Loucy (cell line): ENCODE measurements at regions not wholly inside any gene's neighbourhood (a gene's known extent, or its start where the extent isn't known, plus 50 kb on each side); places are given as distances from the start of the nearest gene placed in this dataset.

Experiments used
- H2AFZ ChIP-seq: fragments of 200-600 bp; sonication (generic); 2 replicates; pipeline ENCODE4 v1.6.0; 2016; ENCODE audit warnings: antibody characterized with exemption, mild to moderate bottlenecking, low read length, moderate library complexity
- H3F3A ChIP-seq: fragments of 200-600 bp; 2 replicates; pipeline ENCODE4 v1.6.0; 2016; ENCODE audit warnings: antibody characterized with exemption, low read depth, mild to moderate bottlenecking
- H3K27me3 ChIP-seq: fragments of 200-600 bp; sonication (generic); 2 replicates; pipeline ENCODE4 v1.6.1; 2014; ENCODE audit warnings: low read length, mild to moderate bottlenecking; ENCODE audit not compliant: insufficient read depth, poor library complexity, severe bottlenecking
- H3K36me3 ChIP-seq: fragments of 200-600 bp; sonication (generic); 2 replicates; pipeline ENCODE4 v1.6.1; 2016; ENCODE audit warnings: low read length; ENCODE audit not compliant: insufficient read depth
- H3K4me1 ChIP-seq: fragments of 200-600 bp; sonication (generic); 2 replicates; pipeline ENCODE4 v1.5.1; 2014; ENCODE audit warnings: low read length, mild to moderate bottlenecking; ENCODE audit not compliant: insufficient read depth, poor library complexity, severe bottlenecking
- H3K4me2 ChIP-seq: fragments of 200-600 bp; sonication (generic); 2 replicates; pipeline ENCODE4 v1.6.0; 2014; ENCODE audit warnings: antibody characterized with exemption, low read length, low read depth, mild to moderate bottlenecking; ENCODE audit not compliant: poor library complexity, severe bottlenecking
- H3K4me3 ChIP-seq: fragments of 200-600 bp; sonication (generic); 2 replicates; pipeline ENCODE4 v1.5.1; 2014; ENCODE audit warnings: low read length, mild to moderate bottlenecking, mixed read lengths; ENCODE audit not compliant: poor library complexity, severe bottlenecking
- H3K79me2 ChIP-seq: fragments of 200-600 bp; sonication (generic); 2 replicates; pipeline ENCODE4 v1.6.1; 2014; ENCODE audit warnings: low read length; ENCODE audit not compliant: insufficient read depth
- H3K9ac ChIP-seq: fragments of 200-600 bp; sonication (generic); 2 replicates; pipeline ENCODE4 v1.6.0; 2014; ENCODE audit warnings: mild to moderate bottlenecking, low read depth, low read length, moderate library complexity; ENCODE audit not compliant: poor library complexity, severe bottlenecking
- H3K9me2 ChIP-seq: fragments of 200-600 bp; sonication (generic); replicated peaks from 2 replicates; pipeline ENCODE4 v1.6.1; 2016; ENCODE audit warnings: low read depth, low read length, mixed read lengths
- H3K9me3 ChIP-seq: fragments of 200-600 bp; sonication (generic); 2 replicates; pipeline ENCODE4 v1.6.1; 2014; ENCODE audit warnings: mild to moderate bottlenecking, antibody characterized with exemption, low read length, low read depth; ENCODE audit not compliant: insufficient read depth
- H4K20me1 ChIP-seq: fragments of 200-600 bp; sonication (generic); 2 replicates; pipeline ENCODE4 v1.6.0; 2014; ENCODE audit warnings: antibody characterized with exemption, low read length, mild to moderate bottlenecking; ENCODE audit not compliant: insufficient read depth, poor library complexity, severe bottlenecking
- CTCF ChIP-seq: fragments of 200-600 bp; sonication (generic); conservative IDR thresholded peaks from 2 replicates; pipeline ENCODE4 v1.5.1; 2014; ENCODE audit warnings: mild to moderate bottlenecking, antibody characterized with exemption, low read length
- EZH2phosphoT487 ChIP-seq: fragments of 200-600 bp; IDR thresholded peaks from 2 replicates; pipeline ENCODE4 v1.6.1; 2018; ENCODE audit warnings: antibody characterized with exemption, mild to moderate bottlenecking, moderate library complexity, borderline replicate concordance

DNA sequence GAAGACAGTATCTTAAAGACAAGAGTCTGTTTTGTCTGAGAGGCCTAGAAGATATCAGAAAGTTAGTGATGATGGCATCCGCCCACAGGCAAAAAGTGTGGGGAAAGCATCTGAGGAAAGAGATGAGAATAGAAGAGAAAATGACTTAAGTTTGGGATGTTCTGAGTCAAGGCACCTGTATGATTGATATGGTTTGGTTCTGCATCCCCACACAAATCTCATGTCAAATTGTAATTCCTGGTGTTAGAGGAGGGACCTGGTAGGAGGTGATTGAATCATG, 568.2 kb upstream of the MGMT start:
- H3K9ac ChIP-seq, result no peak overlapping the region
- H3K4me3 ChIP-seq, result no peak overlapping the region
- no peaks in the 10 kb centered on the region for H3K9me3 ChIP-seq
- H3K9me2 ChIP-seq, result no peaks in the 10 kb centered on the region
- no peaks in the 10 kb centered on the region for H3K36me3 ChIP-seq
- H3F3A ChIP-seq, result no peaks in the 10 kb centered on the region
- no peak overlapping the region for H3K4me2 ChIP-seq
- H3K4me1 ChIP-seq, result peaks cover 24% of the 10 kb centered on the region
- no peaks in the 10 kb centered on the region for H3K27me3 ChIP-seq
- H4K20me1 ChIP-seq, result no peaks in the 10 kb centered on the region
- H3K79me2 ChIP-seq, result no peaks in the 10 kb centered on the region
- no peak for TF ChIP-seq CTCF
- no peak for TF ChIP-seq EZH2phosphoT487
- no peak overlapping the region for H2AFZ ChIP-seq

GRCh38 chr10:128900456-128900855, 566.6 kb upstream of the MGMT start:
- no peak overlapping the region for H3K4me3 ChIP-seq
- H3F3A ChIP-seq, result no peaks in the 10 kb centered on the region
- H3K79me2 ChIP-seq, result no peaks in the 10 kb centered on the region
- TF ChIP-seq EZH2phosphoT487 (no peak), CTCF (no peak)
- no peaks in the 10 kb centered on the region for H3K9me2 ChIP-seq
- no peak overlapping the region for H3K9ac ChIP-seq
- H4K20me1 ChIP-seq, result no peaks in the 10 kb centered on the region
- H3K27me3 ChIP-seq, result no peaks in the 10 kb centered on the region
- no peaks in the 10 kb centered on the region for H3K36me3 ChIP-seq
- no peaks in the 10 kb centered on the region for H3K9me3 ChIP-seq
- peaks cover 24% of the 10 kb centered on the region for H3K4me1 ChIP-seq
- H2AFZ ChIP-seq, result no peak overlapping the region
- no peak overlapping the region for H3K4me2 ChIP-seq

- H4K20me1 ChIP-seq, result no peaks in the 10 kb centered on the region
- no peaks in the 10 kb centered on the region for H3K27me3 ChIP-seq
- no peaks in the 10 kb centered on the region for H3K36me3 ChIP-seq
- H3K79me2 ChIP-seq, result no peaks in the 10 kb centered on the region
- peaks cover 24% of the 10 kb centered on the region for H3K4me1 ChIP-seq
- TF ChIP-seq CTCF (no peak), EZH2phosphoT487 (no peak)
- H3K9ac ChIP-seq, result no peak overlapping the region
- H3K9me2 ChIP-seq, result no peaks in the 10 kb centered on the region
- peak overlapping the region; percentile 64 for H3K4me2 ChIP-seq
- H3F3A ChIP-seq, result no peaks in the 10 kb centered on the region
- peak overlapping the region; percentile 30 for H3K4me3 ChIP-seq
- H3K9me3 ChIP-seq, result no peaks in the 10 kb centered on the region
- no peak overlapping the region for H2AFZ ChIP-seq
Observed at GRCh38 chr10:128901236-128901635, 565.8 kb upstream of the MGMT start.
